ENCODE measurements at regions not wholly inside any gene's neighbourhood (a gene's known extent, or its start where the extent isn't known, plus 50 kb on each side); places are given as distances from the start of the nearest gene placed in this dataset.

GRCh38 chr7:112858838-112859237, 68.6 kb upstream of the TMEM168 start:
- no peaks in the 10 kb centered on the region for H3K4me1 Mint-ChIP-seq (ENCODE audit: low read depth)
- peaks cover 2% of the 10 kb centered on the region for H3K36me3 Mint-ChIP-seq (ENCODE audit: low read depth)
- H3K27ac Mint-ChIP-seq (ENCODE audit: unreplicated experiment): no peak overlapping the region
- no peak overlapping the region for H3K4me3 Mint-ChIP-seq (ENCODE audit: unreplicated experiment)
- H3K9me3 Mint-ChIP-seq (ENCODE audit: low read depth): peaks cover 8% of the 10 kb centered on the region
- H3K27me3 Mint-ChIP-seq (ENCODE audit: low read depth): no peaks in the 10 kb centered on the region
- DNase-seq (ENCODE audit: low spot score): no peak
- TF ChIP-seq CTCF (IDR thresholded peaks at IDR 0.05): no peak

GRCh38 chr7:112855227-112855626, 65.0 kb upstream of the TMEM168 start:
- Mint-ChIP-seq H3K9me3 (ENCODE audit: low read depth) (peaks cover 18% of the 10 kb centered on the region), H3K27me3 (ENCODE audit: low read depth) (no peaks in the 10 kb centered on the region), H3K4me1 (ENCODE audit: low read depth) (peaks cover 3% of the 10 kb centered on the region)

GRCh38 chr7:112854169-112854568, 64.0 kb upstream of the TMEM168 start:
- peaks cover 18% of the 10 kb centered on the region for H3K9me3 Mint-ChIP-seq (ENCODE audit: low read depth)
- H3K4me3 Mint-ChIP-seq (ENCODE audit: unreplicated experiment): no peak overlapping the region
- TF ChIP-seq CTCF (IDR thresholded peaks at IDR 0.05): no peak
- no peak for DNase-seq (ENCODE audit: low spot score)
- peaks cover 3% of the 10 kb centered on the region for H3K4me1 Mint-ChIP-seq (ENCODE audit: low read depth)
- H3K27ac Mint-ChIP-seq (ENCODE audit: unreplicated experiment): no peak overlapping the region
- H3K27me3 Mint-ChIP-seq (ENCODE audit: low read depth): no peaks in the 10 kb centered on the region
- H3K36me3 Mint-ChIP-seq (ENCODE audit: low read depth): peaks cover 5% of the 10 kb centered on the region

More at GRCh38 chr7:112855227-112855626, 65.0 kb upstream of the TMEM168 start:
- Mint-ChIP-seq H3K36me3 (ENCODE audit: low read depth) (peaks cover 5% of the 10 kb centered on the region), H3K4me3 (ENCODE audit: unreplicated experiment) (no peak overlapping the region), H3K27ac (ENCODE audit: unreplicated experiment) (no peak overlapping the region)
- no peak for TF ChIP-seq CTCF (IDR thresholded peaks at IDR 0.05)
- no peak for DNase-seq (ENCODE audit: low spot score)

GRCh38 chr7:112853422-112853821, 63.2 kb upstream of the TMEM168 start:
- DNase-seq (ENCODE audit: low spot score): no peak

GRCh38 chr7:112843151-112843550, 53.0 kb upstream of the TMEM168 start:
- no peak for TF ChIP-seq CTCF (IDR thresholded peaks at IDR 0.05)
- Mint-ChIP-seq H3K9me3 (ENCODE audit: low read depth) (peaks cover 2% of the 10 kb centered on the region), H3K4me3 (ENCODE audit: unreplicated experiment) (no peak overlapping the region), H3K27ac (ENCODE audit: unreplicated experiment) (no peak overlapping the region), H3K36me3 (ENCODE audit: low read depth) (no peaks in the 10 kb centered on the region), H3K4me1 (ENCODE audit: low read depth) (no peaks in the 10 kb centered on the region), H3K27me3 (ENCODE audit: low read depth) (no peaks in the 10 kb centered on the region)
- DNase-seq (ENCODE audit: low spot score): no peak

More at GRCh38 chr7:112853422-112853821, 63.2 kb upstream of the TMEM168 start:
- no peak overlapping the region for H3K27ac Mint-ChIP-seq (ENCODE audit: unreplicated experiment)
- peaks cover 5% of the 10 kb centered on the region for H3K36me3 Mint-ChIP-seq (ENCODE audit: low read depth)
- no peak for TF ChIP-seq CTCF (IDR thresholded peaks at IDR 0.05)
- H3K9me3 Mint-ChIP-seq (ENCODE audit: low read depth): peaks cover 18% of the 10 kb centered on the region
- peaks cover 3% of the 10 kb centered on the region for H3K4me1 Mint-ChIP-seq (ENCODE audit: low read depth)
- H3K4me3 Mint-ChIP-seq (ENCODE audit: unreplicated experiment): no peak overlapping the region
- no peaks in the 10 kb centered on the region for H3K27me3 Mint-ChIP-seq (ENCODE audit: low read depth)

Measured in chondrocyte (in vitro differentiated cells).